D341Med (cell line): ENCODE measurements at regions not wholly inside any gene's neighbourhood (a gene's known extent, or its start where the extent isn't known, plus 50 kb on each side); places are given as distances from the start of the nearest gene placed in this dataset.

Experiments used
- DNase-seq: peaks from one replicate; pipeline ENCODE4 v3.0.0; 2012; ENCODE audit warnings: low spot score

DNA sequence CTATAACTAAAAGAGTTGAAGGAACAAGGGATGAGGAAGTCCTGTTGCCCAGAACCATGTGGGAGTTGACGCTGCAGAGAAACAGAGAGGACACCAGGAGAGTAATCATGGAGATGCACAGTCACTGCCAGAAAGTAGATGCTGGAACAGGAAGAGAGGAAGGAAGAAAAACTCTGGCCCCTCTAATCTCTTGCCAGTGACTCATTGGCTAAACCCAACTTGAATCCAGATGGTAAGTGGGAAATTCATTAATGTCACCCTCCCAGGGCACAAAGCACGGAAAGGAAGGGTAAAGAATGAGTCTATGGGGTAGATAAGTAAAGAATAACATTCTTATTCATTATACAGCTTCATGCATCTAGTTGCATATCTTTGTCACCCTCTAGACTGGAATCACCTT is 631.9 kb downstream of the PRELID2 start:
- no peak for DNase-seq

DNA sequence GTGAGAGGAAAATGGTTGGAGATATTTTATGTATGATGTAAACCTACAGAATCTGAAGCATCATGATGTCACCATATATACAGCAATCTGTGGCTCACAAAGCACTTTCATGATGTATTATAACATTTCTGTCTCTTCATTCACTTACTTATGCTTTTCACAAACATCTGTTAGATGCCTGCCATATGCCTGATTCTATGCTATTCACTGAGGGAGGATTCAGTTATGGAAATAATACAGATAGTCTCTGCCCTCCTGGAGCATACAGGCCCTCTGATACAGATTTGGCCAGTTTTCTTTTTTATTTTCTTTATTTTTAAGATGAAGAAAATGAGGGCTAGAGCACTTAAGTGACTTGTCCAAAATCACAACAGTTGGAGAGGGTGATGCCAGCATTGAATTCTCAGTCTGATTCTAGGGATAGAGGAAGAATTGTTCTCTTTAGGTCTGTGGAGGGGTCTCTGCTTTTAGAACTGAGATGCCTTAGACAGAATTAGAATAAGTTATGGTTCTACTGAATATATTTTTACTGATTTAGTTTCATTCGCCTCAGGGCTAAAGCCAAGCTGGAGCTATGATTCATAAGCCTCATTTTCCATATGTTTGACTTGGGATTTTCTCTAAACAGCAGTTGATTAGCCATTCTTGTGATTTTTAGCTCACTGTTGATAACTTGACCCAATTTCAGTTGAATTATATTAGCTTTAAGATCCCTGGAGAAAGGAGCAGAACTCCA is 636.4 kb downstream of the PRELID2 start:
- no peak for DNase-seq

DNA sequence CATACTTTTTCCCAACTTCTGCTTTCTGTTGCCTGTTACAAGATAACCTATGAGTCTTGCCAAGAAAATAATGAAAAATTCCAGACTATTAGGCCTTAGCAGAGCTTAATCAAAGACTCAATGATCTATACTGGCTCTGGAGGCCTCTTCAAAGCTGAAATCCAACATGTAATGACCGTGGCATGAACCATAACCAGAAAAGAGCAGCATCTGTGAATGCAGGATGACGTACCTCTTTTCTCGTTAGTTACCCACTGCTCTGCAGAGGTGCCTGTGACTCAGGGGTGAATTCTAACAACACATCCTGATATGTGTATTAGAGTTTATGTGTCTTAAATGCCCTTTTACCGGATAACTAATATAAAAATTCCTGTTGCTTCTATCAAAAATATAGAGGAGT is 645.4 kb downstream of the PRELID2 start:
- DNase-seq, result no peak

DNA sequence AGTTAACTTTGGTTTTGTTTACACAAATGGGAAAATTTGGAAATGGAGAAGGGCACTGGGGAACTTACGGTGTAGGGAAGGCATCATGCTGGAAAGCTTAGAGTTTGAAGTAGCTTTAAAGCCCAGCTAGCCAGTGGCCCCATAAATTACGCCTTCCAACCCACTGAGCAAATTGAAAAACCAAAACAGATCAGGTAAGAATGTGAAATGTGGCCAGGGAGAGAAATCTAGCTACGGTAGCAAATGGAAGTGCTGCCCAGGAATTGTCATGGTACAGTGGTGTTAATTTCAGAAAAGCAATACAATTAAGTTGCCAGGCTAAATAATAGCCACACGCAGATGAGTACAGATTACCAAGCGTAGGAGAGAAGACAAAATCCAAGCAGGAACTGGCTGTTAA is 654.8 kb downstream of the PRELID2 start:
- no peak for DNase-seq

DNA sequence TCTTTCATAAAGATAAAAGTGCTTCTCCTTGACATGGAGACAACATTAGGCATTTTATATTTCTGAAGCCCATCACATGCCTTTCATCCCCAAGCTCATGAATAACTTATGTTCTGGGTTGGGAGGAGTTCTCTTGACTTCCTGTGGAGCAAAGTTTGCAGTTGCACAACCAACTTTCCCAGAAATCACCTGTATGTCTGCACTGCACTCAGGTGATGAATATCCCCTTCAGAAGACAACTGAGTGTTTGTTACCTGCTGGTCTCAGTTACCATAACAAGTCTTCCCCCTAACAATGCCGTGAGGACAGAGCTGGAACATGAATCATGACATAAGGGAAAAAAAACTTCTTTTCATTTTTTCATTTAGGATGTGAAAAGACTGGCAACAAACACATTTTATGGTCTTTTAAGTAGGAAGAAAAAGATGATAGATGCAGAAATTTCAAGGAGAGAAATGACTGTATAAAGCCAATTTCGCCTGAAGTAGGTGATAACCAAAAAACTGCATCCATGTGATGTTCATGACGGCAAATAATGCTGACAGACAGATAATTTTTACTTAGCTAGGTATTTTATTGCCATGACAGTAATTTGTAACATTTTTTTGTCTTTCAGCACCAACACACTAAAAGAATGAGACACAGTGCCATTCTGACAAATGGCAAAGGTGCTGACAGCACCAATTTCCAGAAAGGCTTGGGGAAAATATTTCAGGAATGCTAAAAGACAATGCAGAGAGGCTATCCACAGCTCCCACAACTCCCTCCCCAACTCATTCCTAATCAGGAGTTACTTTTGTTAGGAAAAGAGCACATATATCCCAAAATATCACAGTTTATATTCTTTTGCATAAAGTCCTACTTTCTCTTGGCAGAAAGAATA is 656.3 kb downstream of the PRELID2 start:
- no peak for DNase-seq

DNA sequence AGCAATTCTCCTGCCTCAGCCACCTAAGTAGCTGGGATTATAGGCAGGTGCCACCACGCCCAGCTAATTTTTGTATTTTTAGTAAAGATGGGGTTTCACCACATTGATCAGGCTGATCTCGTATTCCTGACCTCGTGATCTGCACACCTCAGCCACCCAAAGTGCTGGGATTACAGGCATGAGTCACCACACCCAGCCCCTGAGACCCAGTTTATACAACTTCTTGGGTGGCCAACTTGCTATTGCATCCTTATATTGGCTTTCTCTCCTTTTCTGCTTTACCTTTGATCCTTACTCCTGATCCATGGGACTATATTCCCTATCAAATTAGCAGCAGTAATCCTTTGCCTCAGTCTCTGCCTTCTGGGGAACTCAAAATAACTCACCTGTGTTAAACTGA is 659.1 kb downstream of the PRELID2 start:
- DNase-seq, result no peak

DNA sequence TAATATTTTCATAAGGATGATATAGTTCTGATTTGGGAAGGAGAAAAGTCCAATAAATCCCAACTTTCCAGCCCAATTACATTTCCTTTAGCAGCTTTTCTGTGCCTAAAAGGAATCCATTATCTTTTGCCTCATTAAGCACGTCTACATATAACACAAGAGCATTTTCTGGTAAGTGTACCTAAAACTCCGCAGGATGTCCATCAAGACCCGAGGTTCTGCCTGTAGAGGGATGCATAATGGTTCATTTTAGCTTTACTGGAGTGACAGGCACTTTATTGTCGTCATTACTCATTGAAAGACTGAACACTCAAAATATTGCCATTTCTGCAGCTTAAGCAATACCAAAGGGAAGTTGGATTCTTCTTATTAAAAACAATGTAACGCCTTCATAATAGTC is 669.0 kb downstream of the PRELID2 start:
- no peak for DNase-seq

DNA sequence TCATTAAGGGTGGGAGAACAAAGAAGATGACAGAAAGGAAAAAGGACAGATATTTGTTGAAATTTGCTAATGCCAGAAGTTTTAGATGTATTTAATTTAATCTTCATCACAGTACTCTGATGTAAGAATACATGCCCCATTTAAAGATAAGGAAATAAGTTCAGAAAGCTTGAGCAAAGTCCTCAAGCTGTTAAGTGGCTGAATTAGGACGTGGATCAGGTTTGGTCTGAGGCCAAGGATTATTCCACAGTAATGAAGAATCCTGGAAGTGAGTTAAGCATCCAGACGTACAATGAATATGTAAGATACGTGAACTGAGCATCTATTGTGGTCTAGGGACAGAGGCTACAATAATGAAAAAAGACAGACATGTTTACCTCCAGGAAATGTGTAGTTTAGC is 671.3 kb downstream of the PRELID2 start:
- no peak for DNase-seq

DNA sequence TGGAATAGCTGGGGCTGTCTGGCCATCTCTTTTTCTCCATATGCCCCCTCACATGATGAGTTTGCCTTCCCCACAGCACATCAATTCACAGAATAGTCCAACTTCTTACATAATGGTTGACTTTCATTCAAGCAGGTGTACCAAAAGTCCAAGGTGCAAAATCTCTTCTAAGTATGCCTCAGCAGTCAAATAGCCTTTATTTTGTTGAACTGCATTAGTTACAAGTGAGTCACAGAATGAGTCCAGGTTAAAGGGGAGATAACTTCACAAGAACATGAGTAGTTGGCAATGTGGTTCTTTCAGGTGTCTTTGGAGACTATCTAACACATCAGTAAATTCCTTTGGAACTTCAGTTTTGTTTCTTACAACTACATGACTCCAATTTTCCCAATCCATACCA is 672.5 kb downstream of the PRELID2 start:
- no peak for DNase-seq

DNA sequence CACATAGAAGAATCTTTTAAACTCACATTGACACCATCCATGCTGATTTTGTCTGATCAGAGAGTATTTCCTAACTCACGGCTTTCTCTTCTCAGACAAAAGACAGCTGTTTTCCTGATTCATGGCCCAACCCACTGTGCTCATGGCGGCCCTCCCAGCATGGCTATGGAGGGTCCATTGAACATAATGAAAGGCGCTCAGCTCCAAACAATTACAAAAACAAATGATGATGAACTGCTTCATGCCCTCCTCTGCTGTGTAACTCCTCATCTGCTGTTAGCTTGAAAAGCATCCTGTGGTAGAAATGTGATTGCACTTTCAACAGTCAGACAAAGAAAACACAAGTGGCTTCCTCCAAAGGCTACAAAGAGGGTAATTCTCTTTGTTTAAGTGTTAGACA is 673.8 kb downstream of the PRELID2 start:
- no peak for DNase-seq

DNA sequence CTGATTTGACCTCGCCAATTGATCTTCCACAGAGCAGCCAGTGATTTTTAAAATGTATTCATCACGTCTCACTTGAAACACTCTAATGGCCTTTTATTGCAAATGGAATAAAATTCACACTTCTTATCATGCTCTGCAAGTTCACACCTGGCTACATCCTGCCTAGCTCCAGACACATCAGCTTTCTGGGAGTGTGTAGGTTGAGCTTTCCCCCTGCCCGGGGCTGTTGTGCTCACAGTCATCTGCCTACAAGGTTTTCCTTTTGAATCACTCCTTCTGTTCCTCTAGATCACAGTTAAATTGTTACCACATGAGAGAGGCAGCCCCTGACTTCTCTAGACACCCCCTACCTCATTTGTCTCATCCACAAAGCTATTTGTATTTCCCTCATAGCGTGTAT is 674.5 kb downstream of the PRELID2 start:
- no peak for DNase-seq

DNA sequence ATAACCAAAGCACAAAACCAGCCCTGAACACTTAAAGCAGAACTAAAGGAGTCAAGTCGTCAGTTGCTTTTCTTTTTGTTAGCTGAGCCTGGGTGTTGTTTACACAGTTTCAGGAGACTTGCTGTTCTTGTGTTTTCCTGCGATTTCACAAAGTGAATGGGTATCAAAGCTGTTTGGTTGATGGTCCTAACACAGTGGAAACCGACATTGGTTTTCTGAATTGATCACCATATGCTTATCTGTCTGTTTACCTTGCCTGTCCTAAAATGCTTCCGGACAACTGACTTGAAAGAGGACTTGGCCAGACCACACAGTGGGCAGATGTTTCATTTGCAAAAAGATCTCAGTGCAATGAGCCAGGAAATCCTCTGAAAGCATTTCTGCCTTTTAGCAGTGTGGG is 676.4 kb downstream of the PRELID2 start:
- DNase-seq, result no peak

DNA sequence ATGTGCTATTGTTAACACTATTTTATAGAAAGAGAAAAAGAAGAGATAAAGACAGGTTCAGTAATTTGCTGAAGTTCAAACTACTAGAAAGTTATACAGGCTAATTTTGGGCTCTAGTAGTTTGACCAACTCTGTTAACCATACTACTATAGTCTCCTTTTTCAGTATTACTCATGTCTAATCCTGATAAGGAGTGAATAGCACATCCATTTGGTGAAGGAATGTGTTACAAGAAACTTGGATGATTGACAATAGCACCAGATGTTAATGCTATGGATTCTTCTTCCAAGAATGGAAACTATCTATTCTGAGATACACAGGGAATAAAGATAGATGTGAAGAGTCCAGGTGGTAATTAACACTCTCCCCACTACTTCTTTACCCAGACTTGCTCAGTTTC is 677.3 kb downstream of the PRELID2 start:
- DNase-seq, result no peak

DNA sequence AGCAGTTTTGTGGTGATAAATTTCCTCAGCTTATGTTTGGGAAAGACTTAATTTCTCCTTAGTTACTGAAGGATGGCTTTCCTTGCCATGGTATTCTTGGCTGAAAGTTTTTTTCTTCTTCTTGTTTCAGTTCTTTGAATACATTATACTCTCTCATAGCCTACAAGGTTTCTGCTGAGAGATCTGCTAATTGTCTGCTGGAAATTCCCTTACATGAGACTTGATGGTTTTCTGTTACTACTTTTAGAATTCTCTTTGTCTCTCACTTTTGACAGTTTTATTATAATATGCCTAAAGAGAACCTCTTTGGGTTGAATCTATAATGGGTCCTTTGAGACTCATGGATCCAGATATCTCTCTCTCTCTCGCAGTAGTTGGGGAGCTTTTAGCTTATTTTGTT is 693.6 kb downstream of the PRELID2 start:
- DNase-seq, result no peak

DNA sequence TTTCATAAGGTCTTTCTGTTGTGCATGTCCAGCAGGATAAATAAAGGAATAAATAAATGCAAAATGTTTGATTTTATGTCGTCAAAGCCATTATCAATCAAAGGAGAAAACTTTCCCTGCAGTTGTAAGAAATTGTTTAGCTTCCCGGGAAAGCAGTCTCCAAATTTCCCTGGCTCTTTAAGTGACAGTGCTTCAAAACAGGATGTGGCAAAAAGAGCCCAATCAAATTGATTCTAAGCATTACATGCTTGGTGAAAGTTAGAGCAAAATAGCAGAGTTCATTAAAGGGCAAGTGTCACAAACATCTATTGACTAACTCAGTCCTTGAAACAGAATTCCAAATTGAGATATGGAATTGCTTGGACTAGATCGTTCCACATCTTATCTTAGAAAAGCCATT is 704.1 kb downstream of the PRELID2 start:
- DNase-seq, result no peak

DNA sequence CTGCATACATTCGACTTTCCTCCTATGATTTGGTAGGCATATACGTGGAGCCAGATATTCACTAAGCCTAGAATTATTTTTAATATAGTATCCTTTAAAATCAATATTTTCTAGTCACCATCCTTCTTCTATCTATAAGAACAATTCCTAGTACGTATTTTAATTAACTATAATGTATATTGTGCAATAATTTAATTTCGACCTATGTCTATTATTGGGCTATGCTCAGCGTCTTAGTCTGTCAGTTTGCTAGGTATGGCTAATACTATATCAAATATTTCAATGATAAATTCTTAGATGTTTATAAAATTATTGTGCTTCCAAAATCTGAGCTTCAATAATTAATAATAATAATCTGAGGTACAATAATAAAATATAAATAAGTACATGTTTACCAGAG is 705.3 kb downstream of the PRELID2 start:
- DNase-seq, result no peak

DNA sequence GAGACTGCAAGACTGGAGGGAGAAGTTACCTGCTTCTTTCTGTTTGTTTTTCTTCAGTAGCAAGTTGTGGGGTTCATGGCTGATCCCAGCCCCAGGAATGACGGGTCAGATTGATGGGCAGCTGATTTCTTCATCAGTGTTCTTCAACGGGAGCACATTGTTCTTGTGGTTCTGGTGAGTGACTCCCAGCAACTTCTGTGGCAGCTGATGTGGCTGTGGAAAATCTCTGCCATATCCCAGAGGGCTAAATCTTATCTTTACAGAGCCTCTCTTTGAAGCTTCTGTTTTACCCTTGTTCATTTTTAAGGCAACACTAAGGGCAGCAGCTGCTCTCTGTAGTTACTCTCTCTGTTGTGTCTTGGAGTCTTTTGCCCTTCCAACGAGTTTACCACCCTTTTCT is 710.3 kb downstream of the PRELID2 start:
- DNase-seq, result no peak

DNA sequence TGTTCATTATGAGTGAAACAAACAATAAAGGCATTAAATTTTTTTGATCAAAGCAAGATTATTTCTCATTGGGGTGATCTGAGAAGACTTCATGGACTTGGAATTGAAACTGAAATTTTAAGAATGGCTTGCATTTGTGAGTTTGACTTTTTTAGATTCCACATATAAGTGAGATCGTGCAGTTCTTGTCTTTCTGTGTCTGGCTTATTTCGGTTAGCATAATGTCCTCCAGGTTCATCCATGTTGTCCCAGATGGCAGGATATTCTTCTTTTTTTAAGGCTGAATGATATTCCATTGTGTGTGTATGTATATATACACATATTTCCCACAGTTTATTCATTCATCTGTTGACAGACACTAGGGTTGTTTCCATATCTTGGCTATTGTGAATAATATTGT is 716.5 kb downstream of the PRELID2 start:
- no peak for DNase-seq

DNA sequence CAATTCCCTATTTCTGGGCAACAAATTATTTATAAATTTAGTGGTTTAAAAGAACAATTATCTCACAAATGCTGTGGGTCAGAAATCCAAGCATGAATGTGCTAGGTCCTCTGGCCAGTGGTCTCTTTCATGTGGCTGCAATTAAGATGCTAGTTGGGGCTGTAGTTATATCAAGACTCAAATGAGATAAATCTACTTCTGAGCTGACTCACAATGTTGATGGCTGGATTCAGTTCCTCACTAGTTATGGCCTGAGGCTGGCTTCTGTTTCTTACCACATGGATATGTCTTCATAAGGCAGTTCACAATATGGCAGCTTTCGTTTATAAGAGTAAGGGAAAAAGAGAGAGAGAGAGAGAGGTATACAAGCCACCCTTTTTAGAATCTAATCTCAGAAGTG is 717.0 kb downstream of the PRELID2 start:
- DNase-seq, result no peak

DNA sequence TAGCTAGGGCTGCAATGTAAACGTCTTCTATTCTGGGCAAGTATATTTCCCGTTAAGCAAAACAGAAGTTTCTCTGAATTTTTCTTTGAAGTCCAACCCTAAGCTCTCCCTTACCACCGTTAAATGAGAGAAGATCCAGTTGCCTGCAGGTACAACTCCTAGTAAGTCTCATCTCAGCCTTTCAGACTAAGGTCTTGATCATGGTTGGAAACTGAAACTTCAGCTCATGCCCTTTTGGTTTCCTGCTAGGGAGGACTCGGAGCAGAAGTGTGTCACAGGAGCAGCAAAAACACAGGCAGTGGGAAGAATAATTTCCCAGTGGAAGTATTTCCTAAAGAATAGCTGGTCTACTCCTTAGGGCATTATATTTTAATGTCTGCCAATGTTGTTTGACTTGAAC is 717.9 kb downstream of the PRELID2 start:
- DNase-seq, result no peak

DNA sequence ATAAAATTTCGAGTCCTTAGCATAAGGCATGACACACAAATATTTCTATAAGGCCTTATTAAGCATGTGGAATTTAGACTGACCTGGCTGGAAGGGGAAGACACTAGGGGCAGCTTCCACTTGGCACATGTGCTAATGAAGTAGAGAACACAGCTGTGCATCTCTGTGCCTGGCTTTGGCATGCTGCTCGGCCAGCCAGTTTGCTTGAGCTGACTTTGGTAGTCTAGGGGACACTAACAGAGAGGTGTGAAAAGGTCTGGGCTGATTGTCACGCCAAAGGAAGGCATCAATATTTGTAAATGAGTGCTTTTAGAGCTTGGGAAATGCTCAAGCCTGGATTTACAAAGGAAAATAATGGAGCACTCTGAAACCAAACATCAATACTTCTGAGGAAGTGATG is 723.7 kb downstream of the PRELID2 start:
- DNase-seq, result no peak

DNA sequence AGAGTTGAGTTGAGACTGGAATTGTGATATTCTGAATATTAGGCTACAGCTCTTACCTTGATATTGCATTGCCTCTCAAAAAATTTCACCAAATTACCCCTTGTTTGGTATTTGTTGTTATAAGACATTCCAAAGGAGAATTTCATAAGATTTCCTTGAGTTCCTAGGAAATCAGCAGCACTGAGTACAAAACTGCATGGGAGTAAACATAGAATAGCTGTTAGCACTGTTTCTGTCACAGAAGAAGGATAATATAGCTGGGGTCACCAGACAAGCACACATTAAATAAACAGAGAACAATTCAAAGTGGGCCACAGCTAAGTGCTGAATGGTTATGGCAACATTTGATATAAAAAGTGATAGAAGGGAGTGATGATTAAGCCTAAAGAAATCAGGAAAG is 724.3 kb downstream of the PRELID2 start:
- DNase-seq, result no peak

DNA sequence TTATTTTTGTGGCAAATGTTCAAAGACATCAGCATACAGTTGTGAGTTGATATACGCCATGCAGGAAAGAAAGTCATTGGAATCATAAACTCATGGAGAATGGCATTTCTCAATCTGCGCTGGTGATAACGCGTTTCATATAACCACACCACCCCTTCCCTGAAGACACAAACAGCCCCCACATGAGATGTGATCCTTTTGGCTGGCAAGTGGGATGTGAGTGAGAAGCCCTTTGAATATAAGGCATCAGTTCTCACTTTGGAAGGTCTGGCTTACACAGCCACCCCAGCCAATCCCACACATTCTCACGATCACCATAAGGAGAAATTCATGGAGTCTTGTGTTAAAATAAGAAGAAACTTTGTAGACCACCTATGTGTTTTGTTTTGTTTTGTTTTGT is 725.0 kb downstream of the PRELID2 start:
- DNase-seq, result no peak

DNA sequence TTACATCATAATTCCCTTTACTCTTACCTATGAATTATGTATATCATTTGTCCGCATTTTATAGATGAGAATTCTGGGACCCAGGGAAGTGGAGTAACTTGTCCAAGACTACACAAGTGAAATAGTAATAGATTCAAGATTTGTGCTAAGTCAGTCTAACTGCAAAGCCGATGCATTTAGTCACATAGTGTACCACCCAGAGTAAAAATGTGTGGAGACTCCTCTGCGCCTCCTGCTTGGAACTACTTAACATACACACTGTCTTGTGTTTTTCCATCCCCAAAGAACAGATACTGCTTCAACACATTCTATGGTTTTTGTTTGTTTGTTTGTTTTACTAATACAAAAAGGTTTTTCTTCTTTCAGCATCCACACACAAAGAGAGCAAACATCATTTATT is 729.8 kb downstream of the PRELID2 start:
- no peak for DNase-seq
